HEK293T (cell line): ENCODE measurements at regions not wholly inside any gene's neighbourhood (a gene's known extent, or its start where the extent isn't known, plus 50 kb on each side); places are given as distances from the start of the nearest gene placed in this dataset.

Experiments used
- CTCF ChIA-PET: fragments of 350-600 bp; formaldehyde crosslinking; extraction: SDS; loops from one replicate; lab custom pipeline; 2021; ENCODE audit warnings: antibody characterized with exemption, inconsistent platforms; lab: Yijun Ruan, JAX
- POLR2A ChIA-PET: fragments of 350-600 bp; formaldehyde crosslinking; extraction: SDS; loops from one replicate; lab custom pipeline; 2020; ENCODE audit warnings: antibody characterized with exemption, inconsistent platforms; lab: Yijun Ruan, JAX
- DNase-seq: peaks from one replicate; pipeline ENCODE4 v3.0.0; 2012; ENCODE audit warnings: mixed read lengths; ENCODE audit errors: extremely low spot score
- ARNT ChIP-seq: fragments of 450-650 bp; IDR thresholded peaks from 2 replicates; pipeline ENCODE4 v1.6.1; 2017; ENCODE audit warnings: mild to moderate bottlenecking
- BHLHE40 ChIP-seq: fragments of 450-650 bp; IDR thresholded peaks from 2 replicates; pipeline ENCODE4 v1.6.1; 2016; ENCODE audit warnings: mild to moderate bottlenecking, moderate library complexity, borderline replicate concordance
- CTBP1 ChIP-seq: fragments of 450-650 bp; IDR thresholded peaks from 2 replicates; pipeline ENCODE4 v1.6.1; 2016; ENCODE audit warnings: borderline replicate concordance
- ELF4 ChIP-seq: fragments of 450-650 bp; IDR thresholded peaks from 2 replicates; pipeline ENCODE4 v1.6.1; 2017; ENCODE audit warnings: antibody characterized with exemption
- FOXA1 ChIP-seq: fragments of 450-650 bp; IDR thresholded peaks from 2 replicates; pipeline ENCODE4 v1.6.1; 2016; ENCODE audit warnings: mild to moderate bottlenecking
- FOXK2 ChIP-seq: fragments of 450-650 bp; IDR thresholded peaks from 2 replicates; pipeline ENCODE4 v1.6.1; 2016; ENCODE audit warnings: mild to moderate bottlenecking
- FOXM1 ChIP-seq: fragments of 450-650 bp; IDR thresholded peaks from 2 replicates; pipeline ENCODE4 v1.6.1; 2017; ENCODE audit warnings: mild to moderate bottlenecking, borderline replicate concordance
- HDGF ChIP-seq: fragments of 450-650 bp; IDR thresholded peaks from 2 replicates; pipeline ENCODE4 v1.6.1; 2017; ENCODE audit warnings: antibody characterized with exemption, borderline replicate concordance
- L3MBTL2 ChIP-seq: fragments of 450-650 bp; conservative IDR thresholded peaks from 2 replicates; pipeline ENCODE4 v1.6.1; 2016; ENCODE audit warnings: mild to moderate bottlenecking
- LEF1 ChIP-seq: fragments of 450-650 bp; IDR thresholded peaks from 2 replicates; pipeline ENCODE4 v1.6.1; 2017; ENCODE audit warnings: mild to moderate bottlenecking, borderline replicate concordance
- NFRKB ChIP-seq: fragments of 450-650 bp; IDR thresholded peaks from 2 replicates; pipeline ENCODE4 v1.6.1; 2016; ENCODE audit warnings: mild to moderate bottlenecking, moderate library complexity
- SP1 ChIP-seq: fragments of 450-650 bp; IDR thresholded peaks from 2 replicates; pipeline ENCODE4 v1.6.1; 2017
- SUZ12 ChIP-seq: fragments of 450-650 bp; IDR thresholded peaks from 2 replicates; pipeline ENCODE4 v1.6.1; 2016; ENCODE audit warnings: mild to moderate bottlenecking
- TARDBP ChIP-seq: fragments of 450-650 bp; IDR thresholded peaks from 2 replicates; pipeline ENCODE4 v1.6.1; 2016
- ZNF384 ChIP-seq: fragments of 450-650 bp; IDR thresholded peaks from 2 replicates; pipeline ENCODE4 v1.6.1; 2016
- TF ChIP-seq, protein P1 (sequence below): fragments of 450-650 bp; IDR thresholded peaks from 2 replicates; pipeline ENCODE4 v1.6.1; 2016

- no peak for DNase-seq
- ChIA-PET CTCF (no interaction called here), POLR2A (no interaction called here)
- TF ChIP-seq L3MBTL2 (no peak), CTBP1 (no peak), HDGF (no peak), TARDBP (no peak), FOXK2 (no peak), ZNF384 (no peak)
Measured at GRCh38 chr6:137729866-137730629, 137.0 kb upstream of the TNFAIP3 start.

GRCh38 chr6:137731600-137731959, 135.5 kb upstream of the TNFAIP3 start:
- ChIA-PET CTCF (no interaction called here), POLR2A (no interaction called here)
- TF ChIP-seq ELF4 (no peak), L3MBTL2 (no peak), LEF1 (no peak), SUZ12 (no peak)
- no peak for DNase-seq

- ChIA-PET POLR2A (no interaction called here), CTCF (interaction anchor here (1.6 kb wide), 1 partner anchor 24 kb away, joined by 5 read pairs; no protein-coding TSS in a partner anchor)
- DNase-seq, result no peak
- TF ChIP-seq FOXM1 (no peak), SUZ12 (no peak), ELF4 (no peak), ZNF384 (no peak), CTBP1 (no peak), BHLHE40 (no peak), LEF1 (no peak), HDGF (no peak), NFRKB (no peak), FOXK2 (no peak), L3MBTL2 (no peak), TARDBP (no peak), ARNT (no peak), FOXA1 (no peak), SP1 (no peak)
- TF ChIP-seq, protein P1, sequence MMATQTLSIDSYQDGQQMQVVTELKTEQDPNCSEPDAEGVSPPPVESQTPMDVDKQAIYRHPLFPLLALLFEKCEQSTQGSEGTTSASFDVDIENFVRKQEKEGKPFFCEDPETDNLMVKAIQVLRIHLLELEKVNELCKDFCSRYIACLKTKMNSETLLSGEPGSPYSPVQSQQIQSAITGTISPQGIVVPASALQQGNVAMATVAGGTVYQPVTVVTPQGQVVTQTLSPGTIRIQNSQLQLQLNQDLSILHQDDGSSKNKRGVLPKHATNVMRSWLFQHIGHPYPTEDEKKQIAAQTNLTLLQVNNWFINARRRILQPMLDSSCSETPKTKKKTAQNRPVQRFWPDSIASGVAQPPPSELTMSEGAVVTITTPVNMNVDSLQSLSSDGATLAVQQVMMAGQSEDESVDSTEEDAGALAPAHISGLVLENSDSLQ, result no peak
Measured at GRCh38 chr6:137731960-137732616, 135.0 kb upstream of the TNFAIP3 start.

DNA sequence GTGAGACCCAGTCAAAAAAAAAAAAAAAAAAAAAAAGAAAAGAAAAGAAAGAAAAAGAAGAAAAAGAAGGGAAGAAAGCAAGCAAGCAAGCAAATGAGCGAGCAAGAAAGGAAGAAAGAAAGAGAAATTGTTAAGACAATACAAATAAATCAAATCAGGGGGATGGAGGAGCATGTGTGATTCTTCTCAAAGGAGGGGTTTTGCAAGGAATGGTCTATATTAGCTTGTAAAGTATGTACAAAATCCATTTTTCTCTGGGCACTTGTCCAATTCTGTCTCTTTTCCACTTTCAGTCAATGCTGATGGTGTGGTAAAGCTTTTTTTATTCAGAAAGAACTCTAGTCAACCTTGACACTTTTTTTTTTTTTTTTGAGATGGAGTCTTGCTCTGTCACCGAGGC, 133.7 kb upstream of the TNFAIP3 start:
- CTCF ChIA-PET, result interaction anchor here (1.6 kb wide), 1 partner anchor 25 kb away, joined by 5 read pairs; no protein-coding TSS in a partner anchor
- TF ChIP-seq HDGF, result no peak
- TF ChIP-seq CTBP1, result no peak
- no peak for TF ChIP-seq FOXK2
- TF ChIP-seq LEF1, result no peak
- TF ChIP-seq L3MBTL2, result no peak
- DNase-seq, result no peak
- POLR2A ChIA-PET, result no interaction called here

- TF ChIP-seq TARDBP (no peak), SUZ12 (no peak), FOXM1 (no peak), L3MBTL2 (no peak), ZNF384 (no peak), LEF1 (no peak), BHLHE40 (no peak), SP1 (no peak), NFRKB (no peak)
- TF ChIP-seq, protein P1, result no peak
- DNase-seq, result no peak
- ChIA-PET POLR2A (no interaction called here), CTCF (interaction anchor here (1.6 kb wide), 1 partner anchor 26 kb away, joined by 5 read pairs; no protein-coding TSS in a partner anchor)
Measured at GRCh38 chr6:137734005-137734874, 132.8 kb upstream of the TNFAIP3 start.

- TF ChIP-seq ELF4 (no peak), FOXA1 (no peak), BHLHE40 (no peak), CTBP1 (no peak), ZNF384 (no peak), FOXM1 (no peak), LEF1 (no peak)
- TF ChIP-seq, protein P1, result no peak
- POLR2A ChIA-PET, result no interaction called here
- no peak for DNase-seq
- CTCF ChIA-PET, result no interaction called here
Measured at GRCh38 chr6:137734875-137735182, 132.2 kb upstream of the TNFAIP3 start.
